CD14-positive monocyte (primary cell): ENCODE measurements at regions not wholly inside any gene's neighbourhood (a gene's known extent, or its start where the extent isn't known, plus 50 kb on each side); places are given as distances from the start of the nearest gene placed in this dataset.
A peak's percentile ranks its signal among the peaks of the same experiment; 100 is the strongest.

Source experiments
- DNase-seq, 3 donors: peaks; one replicate each; pipeline ENCODE4 v3.0.0-alpha.2; 2011 to 2022
- H2AFZ ChIP-seq: 2 replicates; pipeline ENCODE4 v1.6.0; 2012; ENCODE audit warnings: mild to moderate bottlenecking, low read depth, low read length, inconsistent platforms; ENCODE audit not compliant: insufficient read depth, poor library complexity, severe bottlenecking
- H3K27ac ChIP-seq, 2 donors: 1 replicate in 1 of 2; 2 replicates in 1 of 2; pipeline ENCODE4 v1.5.1; 2012 to 2013; ENCODE audit warnings: low read length in 2 of 2, control low read depth in 1 of 2, inconsistent platforms in 1 of 2, low read depth in 1 of 2, mild to moderate bottlenecking in 1 of 2
- H3K27me3 ChIP-seq, 2 donors: one replicate each; pipeline versions ENCODE4 v1.6.0 to v1.6.1; 2011 to 2013; ENCODE audit warnings: low read length in 2 of 2; ENCODE audit not compliant: control insufficient read depth in 2 of 2, insufficient read depth in 2 of 2
- H3K36me3 ChIP-seq, 2 donors: replicated peaks in 1 of 2; 1 replicate in 1 of 2; 2 replicates in 1 of 2; pipeline versions ENCODE4 v1.5.1 to v1.6.1; 2012 to 2013; ENCODE audit warnings: low read length in 2 of 2, control low read depth in 1 of 2, inconsistent platforms in 1 of 2, mild to moderate bottlenecking in 1 of 2; ENCODE audit not compliant: insufficient read depth in 2 of 2, control insufficient read depth in 1 of 2
- H3K4me1 ChIP-seq, 2 donors: 1 replicate in 1 of 2; 2 replicates in 1 of 2; pipeline versions ENCODE4 v1.5.1 to v1.6.1; 2012 to 2013; ENCODE audit warnings: low read length in 2 of 2, control low read depth in 1 of 2, inconsistent platforms in 1 of 2, mild to moderate bottlenecking in 1 of 2, moderate library complexity in 1 of 2; ENCODE audit not compliant: insufficient read depth in 2 of 2, control insufficient read depth in 1 of 2
- H3K4me2 ChIP-seq: replicated peaks from 2 replicates; pipeline ENCODE3; 2012; ENCODE audit warnings: low read length, moderate library complexity, mild to moderate bottlenecking; ENCODE audit not compliant: poor library complexity, severe bottlenecking; ENCODE audit errors: extremely low read depth
- H3K4me3 ChIP-seq, 3 experiments: fragments of 200-600 bp in 1 of 3; sonication (generic) in 1 of 3; replicated peaks in 1 of 3; 1 replicate in 2 of 3; 2 replicates in 1 of 3; pipeline ENCODE4 v1.5.1; 2011 to 2013; ENCODE audit warnings: low read length in 3 of 3, mild to moderate bottlenecking in 3 of 3, control low read depth in 2 of 3, low read depth in 2 of 3, inconsistent platforms in 1 of 3, moderate library complexity in 1 of 3
- H3K79me2 ChIP-seq: 2 replicates; pipeline ENCODE4 v1.6.0; 2012; ENCODE audit warnings: mild to moderate bottlenecking, control low read depth, inconsistent platforms, low read length, moderate library complexity; ENCODE audit not compliant: insufficient read depth
- H3K9ac ChIP-seq: 2 replicates; pipeline ENCODE4 v1.6.0; 2017; ENCODE audit warnings: low read length, mild to moderate bottlenecking; ENCODE audit not compliant: insufficient read depth, poor library complexity, severe bottlenecking
- H3K9me3 ChIP-seq, 2 donors: replicated peaks in 1 of 2; 1 replicate in 1 of 2; 2 replicates in 1 of 2; pipeline versions ENCODE4 v1.5.1 to v1.6.1; 2012 to 2013; ENCODE audit warnings: low read length in 2 of 2, control low read depth in 1 of 2; ENCODE audit not compliant: control insufficient read depth in 1 of 2, insufficient read depth in 1 of 2
- H4K20me1 ChIP-seq: 2 replicates; pipeline ENCODE4 v1.6.0; 2012; ENCODE audit warnings: mild to moderate bottlenecking, low read length, control low read depth, moderate library complexity; ENCODE audit not compliant: insufficient read depth
- H3K27ac Mint-ChIP-seq, 7 donors: one replicate each; pipeline ENCODE4 v1.8.0; 2020; ENCODE audit warnings: mild to moderate bottlenecking in 7 of 7, mixed read lengths in 7 of 7, moderate library complexity in 6 of 7, inconsistent platforms in 2 of 7
- H3K27me3 Mint-ChIP-seq, 3 donors: one replicate each; pipeline ENCODE4 v1.8.0; 2021 to 2022; ENCODE audit warnings: low read depth in 3 of 3, mild to moderate bottlenecking in 3 of 3, mixed read lengths in 3 of 3, moderate library complexity in 3 of 3, inconsistent platforms in 1 of 3
- H3K36me3 Mint-ChIP-seq, 2 donors: one replicate each; pipeline ENCODE4 v1.8.0; 2020; ENCODE audit warnings: mixed read lengths in 2 of 2, inconsistent platforms in 1 of 2, mild to moderate bottlenecking in 1 of 2
- H3K4me1 Mint-ChIP-seq: one replicate; pipeline ENCODE4 v1.8.0; 2020; ENCODE audit warnings: mild to moderate bottlenecking, mixed read lengths
- H3K4me3 Mint-ChIP-seq, 2 donors: one replicate each; pipeline ENCODE4 v1.8.0; 2020; ENCODE audit warnings: mild to moderate bottlenecking in 2 of 2, mixed read lengths in 2 of 2, moderate library complexity in 1 of 2
- H3K9me3 Mint-ChIP-seq, 7 donors: one replicate each; pipeline ENCODE4 v1.8.0; 2020 to 2022; ENCODE audit warnings: mixed read lengths in 7 of 7, mild to moderate bottlenecking in 6 of 7, moderate library complexity in 6 of 7, inconsistent platforms in 2 of 7
- CTCF ChIP-seq: fragments of 200-600 bp; IDR thresholded peaks from one replicate; pipeline ENCODE4 v1.8.0; 2022; ENCODE audit warnings: antibody characterized with exemption, mild to moderate bottlenecking
- WGBS: methylation state at CpG from one replicate; pipeline ENCODE4 v1.1.5; 2013; ENCODE audit warnings: missing lambda C conversion rate; ENCODE audit not compliant: insufficient coverage; 5-methylcytosine and 5-hydroxymethylcytosine counted together
- intact Hi-C, 2 donors: fragments of 100-400 bp; cut with micrococcal nuclease; formaldehyde crosslinking; loops; one replicate each; pipeline versions ENCODE4 v1.15.0 to v1.15.1; 2023

- H3K36me3 Mint-ChIP-seq: no peaks in the 10 kb centered on the region
- no peak overlapping the region for H3K27ac ChIP-seq
- no peaks in the 10 kb centered on the region for H3K9me3 ChIP-seq
- no peak overlapping the region for H3K4me2 ChIP-seq
- peaks cover 0 to 2% (median 0%) of the 10 kb centered on the region in 7 donors for H3K9me3 Mint-ChIP-seq
- 87% methylated on average over 5 of the region's 9 CpGs for WGBS
- TF ChIP-seq CTCF: no peak
- H3K4me1 ChIP-seq: no peaks in the 10 kb centered on the region
- H3K79me2 ChIP-seq: no peaks in the 10 kb centered on the region
- peak overlapping the region; percentile 15 for H3K9ac ChIP-seq
- H3K27ac Mint-ChIP-seq: no peak overlapping the region
- peaks cover 0 to 4% (median 3%) of the 10 kb centered on the region in 3 donors for H3K27me3 Mint-ChIP-seq
- no peaks in the 10 kb centered on the region for H4K20me1 ChIP-seq
- no peak for DNase-seq
- no peaks in the 10 kb centered on the region for H3K4me1 Mint-ChIP-seq
- intact Hi-C loops: no loop called here
- no peaks in the 10 kb centered on the region for H3K27me3 ChIP-seq
- H2AFZ ChIP-seq: no peak overlapping the region
- no peak overlapping the region for H3K4me3 ChIP-seq
- H3K4me3 Mint-ChIP-seq: no peak overlapping the region
- H3K36me3 ChIP-seq: no peaks in the 10 kb centered on the region
These were observed 179.0 kb upstream of the FOXA2 start for GRCh38 chr20:22763257-22763906.

- H3K27ac ChIP-seq: no peak overlapping the region
- H3K4me2 ChIP-seq: no peak overlapping the region
- Mint-ChIP-seq H3K4me1 (no peaks in the 10 kb centered on the region), H3K4me3 (no peak overlapping the region), H3K27ac (no peak overlapping the region), H3K36me3 (no peaks in the 10 kb centered on the region), H3K9me3 (peaks cover 0 to 4% (median 0%) of the 10 kb centered on the region in 7 donors), H3K27me3 (peaks cover 5 to 7% (median 6%) of the 10 kb centered on the region in 3 donors)
- H3K9me3 ChIP-seq: no peaks in the 10 kb centered on the region
- H3K9ac ChIP-seq: no peak overlapping the region
- no peak overlapping the region for H3K4me3 ChIP-seq
- H4K20me1 ChIP-seq: no peaks in the 10 kb centered on the region
- TF ChIP-seq CTCF: no peak
- H3K27me3 ChIP-seq: no peaks in the 10 kb centered on the region
- no peaks in the 10 kb centered on the region for H3K36me3 ChIP-seq
- no peaks in the 10 kb centered on the region for H3K79me2 ChIP-seq
- WGBS: 94% methylated on average over 8 of the region's 11 CpGs
- H2AFZ ChIP-seq: no peak overlapping the region
- intact Hi-C loops: no loop called here
- no peaks in the 10 kb centered on the region for H3K4me1 ChIP-seq
- no peak for DNase-seq
These were observed 184.2 kb upstream of the FOXA2 start for GRCh38 chr20:22768266-22769178.
